ENCODE measurements at regions not wholly inside any gene's neighbourhood (a gene's known extent, or its start where the extent isn't known, plus 50 kb on each side); places are given as distances from the start of the nearest gene placed in this dataset.

DNA sequence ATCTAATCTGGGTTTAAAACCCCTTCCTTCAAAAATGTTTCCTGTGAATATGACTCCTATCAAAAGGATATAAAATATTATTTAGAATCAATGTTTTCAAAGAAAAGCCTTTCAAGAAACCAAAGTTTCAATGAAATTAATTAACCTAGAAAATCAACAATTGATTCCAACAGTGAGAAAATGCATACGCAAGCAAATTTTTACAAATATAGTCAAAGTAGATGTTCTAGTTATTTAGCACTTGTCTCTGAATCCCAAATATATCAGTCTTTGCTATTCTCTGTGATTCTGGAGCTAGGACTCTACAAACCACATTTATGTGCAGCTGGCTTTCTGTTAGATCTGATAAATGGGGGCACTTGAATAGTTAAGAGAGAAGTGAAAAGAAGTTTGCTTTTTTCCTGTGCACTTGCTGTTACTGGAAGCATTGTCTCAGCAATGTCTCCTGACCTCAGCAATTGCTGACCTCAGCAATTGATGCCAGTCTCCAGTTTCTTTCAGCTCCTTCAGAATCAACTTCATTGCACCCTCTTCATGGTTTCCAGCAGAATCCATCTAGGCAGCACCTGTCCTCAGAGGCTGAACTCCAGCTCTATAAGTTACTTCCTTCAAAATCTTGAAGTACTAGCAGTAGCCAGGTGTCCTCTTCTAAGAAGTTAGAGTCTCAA, 879.9 kb upstream of the LRRN3 start:
- DNase-seq (no peak), FAIRE-seq (no peak), ATAC-seq (no peak)
- no peaks in the 10 kb centered on the region for H3K4me1 ChIP-seq
- H3K27ac ChIP-seq: no peak overlapping the region
- H3K27me3 ChIP-seq: no peaks in the 10 kb centered on the region
- TF ChIP-seq, protein P1, sequence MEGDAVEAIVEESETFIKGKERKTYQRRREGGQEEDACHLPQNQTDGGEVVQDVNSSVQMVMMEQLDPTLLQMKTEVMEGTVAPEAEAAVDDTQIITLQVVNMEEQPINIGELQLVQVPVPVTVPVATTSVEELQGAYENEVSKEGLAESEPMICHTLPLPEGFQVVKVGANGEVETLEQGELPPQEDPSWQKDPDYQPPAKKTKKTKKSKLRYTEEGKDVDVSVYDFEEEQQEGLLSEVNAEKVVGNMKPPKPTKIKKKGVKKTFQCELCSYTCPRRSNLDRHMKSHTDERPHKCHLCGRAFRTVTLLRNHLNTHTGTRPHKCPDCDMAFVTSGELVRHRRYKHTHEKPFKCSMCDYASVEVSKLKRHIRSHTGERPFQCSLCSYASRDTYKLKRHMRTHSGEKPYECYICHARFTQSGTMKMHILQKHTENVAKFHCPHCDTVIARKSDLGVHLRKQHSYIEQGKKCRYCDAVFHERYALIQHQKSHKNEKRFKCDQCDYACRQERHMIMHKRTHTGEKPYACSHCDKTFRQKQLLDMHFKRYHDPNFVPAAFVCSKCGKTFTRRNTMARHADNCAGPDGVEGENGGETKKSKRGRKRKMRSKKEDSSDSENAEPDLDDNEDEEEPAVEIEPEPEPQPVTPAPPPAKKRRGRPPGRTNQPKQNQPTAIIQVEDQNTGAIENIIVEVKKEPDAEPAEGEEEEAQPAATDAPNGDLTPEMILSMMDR (IDR thresholded peaks at IDR 0.05): no peak
- no peaks in the 10 kb centered on the region for H3K9me3 ChIP-seq
- no peaks in the 10 kb centered on the region for H3K36me3 ChIP-seq
- no peak overlapping the region for H3K4me3 ChIP-seq
- intact Hi-C loops (cut with DNase I): no loop called here
- 88 to 98% methylated on average over 1 of the region's 1 CpG for WGBS, 2 donors

DNA sequence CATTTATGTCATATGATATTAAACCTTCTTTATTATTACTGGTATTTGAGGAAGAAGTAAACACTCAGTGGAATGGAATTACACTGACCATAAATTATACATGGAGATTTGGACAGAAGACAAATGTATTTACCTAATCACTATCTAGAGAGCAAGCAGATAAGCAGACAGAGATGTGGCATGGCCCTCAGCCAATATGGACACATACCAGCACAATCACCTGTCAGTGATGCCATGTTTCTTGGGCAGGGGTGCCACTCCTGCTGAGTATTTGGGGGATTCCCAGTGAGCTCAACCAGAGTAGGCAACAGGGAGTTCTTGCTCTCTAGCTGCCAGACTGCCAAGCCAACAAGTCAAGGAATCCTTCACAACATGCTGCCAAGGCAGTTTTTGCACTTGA, 866.3 kb upstream of the LRRN3 start:
- FAIRE-seq (no peak), DNase-seq (peak in 4 of 6 donors; percentile 16 to 52 (median 40))

DNA sequence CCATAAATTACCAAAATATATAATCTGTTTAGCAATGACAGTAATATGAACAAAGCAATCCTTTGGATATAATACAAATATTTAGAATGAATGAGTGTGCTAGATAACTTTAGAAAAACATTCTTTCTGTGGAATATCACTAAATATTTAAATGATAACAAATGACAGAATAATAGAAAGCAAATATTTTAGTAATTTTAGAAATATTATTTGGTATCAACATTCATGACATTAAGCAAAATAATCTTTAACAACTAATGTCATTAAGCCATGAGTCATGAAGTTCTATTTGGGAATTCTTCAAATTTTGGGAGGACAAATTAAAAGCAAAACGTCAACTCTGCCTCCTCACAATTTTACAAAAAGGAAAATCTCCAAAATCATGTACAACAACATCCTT, 844.8 kb upstream of the LRRN3 start:
- Histone ChIP-seq H3K9me3 (no peaks in the 10 kb centered on the region), H3K4me1 (no peaks in the 10 kb centered on the region), H3K4me3 (no peak overlapping the region), H3K27ac (no peak overlapping the region), H3K36me3 (no peaks in the 10 kb centered on the region), H3K27me3 (no peaks in the 10 kb centered on the region)
- DNase-seq (no peak), FAIRE-seq (no peak), ATAC-seq (no peak)
- intact Hi-C loops (cut with DNase I): no loop called here
- WGBS, 2 donors: 76 to 89% methylated on average over 1 of the region's 1 CpG
- TF ChIP-seq, protein P1 (IDR thresholded peaks at IDR 0.05): no peak

More for the DNA sequence above, 866.3 kb upstream of the LRRN3 start:
- TF ChIP-seq, protein P1 (IDR thresholded peaks at IDR 0.05): no peak
- Histone ChIP-seq H3K27ac (no peak overlapping the region), H3K27me3 (no peaks in the 10 kb centered on the region), H3K4me3 (no peak overlapping the region), H3K4me1 (no peaks in the 10 kb centered on the region), H3K36me3 (no peaks in the 10 kb centered on the region), H3K9me3 (no peaks in the 10 kb centered on the region)
- intact Hi-C loops (cut with DNase I): no loop called here
- ATAC-seq: peak; percentile 43 to 90 (median 70)

DNA sequence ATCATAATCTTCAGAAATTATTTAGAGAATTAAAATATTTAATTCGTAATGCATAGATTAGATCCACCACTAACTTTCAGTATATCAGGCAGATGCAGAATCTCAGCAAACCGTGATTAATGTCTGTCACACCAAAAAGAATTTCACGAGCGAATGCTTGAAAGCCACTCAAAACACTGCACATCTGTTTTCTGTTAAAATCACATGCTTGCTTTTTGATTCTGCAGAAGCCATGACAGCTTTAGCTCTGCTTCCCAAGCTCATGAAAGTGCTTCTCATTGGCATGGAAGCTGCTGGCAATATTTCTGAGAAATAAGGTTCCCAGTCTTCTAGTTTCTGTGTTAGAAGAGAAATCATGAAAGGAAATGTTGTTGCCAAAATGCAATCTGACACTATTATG, 837.8 kb upstream of the LRRN3 start:
- intact Hi-C loops (cut with DNase I): no loop called here
- no peak for DNase-seq
- TF ChIP-seq, protein P1 (IDR thresholded peaks at IDR 0.05): no peak

DNA sequence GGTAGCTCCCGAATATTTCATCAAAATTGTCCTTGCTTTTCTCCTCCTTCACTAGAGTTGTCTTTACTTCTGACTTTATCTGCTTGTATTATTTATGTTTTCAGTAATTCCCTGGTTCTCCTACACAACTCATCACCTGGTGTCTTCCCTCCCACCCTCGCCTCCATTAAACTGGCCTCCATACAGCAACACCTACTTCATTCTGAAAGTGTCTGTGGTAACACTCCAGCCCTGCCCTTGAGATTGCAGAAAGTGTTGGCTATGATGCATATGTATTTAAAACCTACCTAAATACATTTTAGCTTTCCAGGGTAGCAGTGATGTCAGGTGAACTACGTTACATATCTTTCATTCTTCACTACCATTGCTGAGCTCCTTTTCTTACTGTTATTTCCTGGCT, 833.3 kb upstream of the LRRN3 start:
- no peaks in the 10 kb centered on the region for H3K36me3 ChIP-seq
- no peak overlapping the region for H3K4me3 ChIP-seq
- H3K27me3 ChIP-seq: no peaks in the 10 kb centered on the region
- FAIRE-seq: no peak
- intact Hi-C loops (cut with DNase I): no loop called here
- H3K9me3 ChIP-seq: no peaks in the 10 kb centered on the region
- H3K27ac ChIP-seq: no peak overlapping the region
- H3K4me1 ChIP-seq: no peaks in the 10 kb centered on the region
- TF ChIP-seq, protein P1 (IDR thresholded peaks at IDR 0.05): no peak
- DNase-seq: no peak
- ATAC-seq: no peak
- 77 to 93% methylated on average over 3 of the region's 3 CpGs for WGBS, 2 donors

More for the DNA sequence above, 837.8 kb upstream of the LRRN3 start:
- FAIRE-seq (no peak), ATAC-seq (no peak)
- H3K9me3 ChIP-seq: no peaks in the 10 kb centered on the region
- no peaks in the 10 kb centered on the region for H3K36me3 ChIP-seq
- no peak overlapping the region for H3K4me3 ChIP-seq
- H3K27ac ChIP-seq: no peak overlapping the region
- H3K4me1 ChIP-seq: no peaks in the 10 kb centered on the region
- WGBS, 2 donors: 65 to 82% methylated on average over 4 of the region's 4 CpGs
- H3K27me3 ChIP-seq: no peaks in the 10 kb centered on the region

All from pancreas (tissue), 10 donors.